HCT116 (cell line): ENCODE measurements at regions not wholly inside any gene's neighbourhood (a gene's known extent, or its start where the extent isn't known, plus 50 kb on each side); places are given as distances from the start of the nearest gene placed in this dataset.

ENCODE experiments used
- ATF3 ChIP-seq: IDR thresholded peaks from 2 replicates; pipeline ENCODE4 v1.6.1; 2012
- CTCF ChIP-seq, 3 experiments: fragments of 200-600 bp in 1 of 3; sonication (generic) in 1 of 3; IDR thresholded peaks in 2 of 3; conservative IDR thresholded peaks in 1 of 3; 2 replicates each; pipeline ENCODE4 v1.5.1; 2012 to 2017; ENCODE audit warnings: low read depth in 2 of 3, low read length in 2 of 3, antibody characterized with exemption in 1 of 3, borderline replicate concordance in 1 of 3, control low read depth in 1 of 3, mild to moderate bottlenecking in 1 of 3, mixed read lengths in 1 of 3, mixed run types in 1 of 3, moderate library complexity in 1 of 3; ENCODE audit not compliant: insufficient read depth in 1 of 3
- EZH2 ChIP-seq: fragments of 200-600 bp; sonication (generic); IDR thresholded peaks from 2 replicates; pipeline ENCODE4 v1.6.1; 2017; ENCODE audit warnings: antibody characterized with exemption, mixed run types
- EZH2phosphoT487 ChIP-seq: fragments of 200-600 bp; IDR thresholded peaks from 2 replicates; pipeline ENCODE4 v1.6.1; 2018; ENCODE audit warnings: antibody characterized with exemption, borderline replicate concordance
- JUND ChIP-seq: IDR thresholded peaks from 2 replicates; pipeline ENCODE4 v1.6.1; 2012
- MAX ChIP-seq: IDR thresholded peaks from 2 replicates; pipeline ENCODE4 v1.6.1; 2012
- POLR2A ChIP-seq: IDR thresholded peaks from 2 replicates; pipeline ENCODE4 v1.7.0; 2011; ENCODE audit warnings: borderline replicate concordance; ENCODE audit not compliant: insufficient read depth, insufficient read length; ENCODE audit errors: extremely low read depth
- POLR2AphosphoS5 ChIP-seq: IDR thresholded peaks from 2 replicates; pipeline ENCODE4 v1.6.1; 2011; ENCODE audit warnings: mild to moderate bottlenecking, low read depth, low read length, moderate library complexity
- REST ChIP-seq: IDR thresholded peaks from 2 replicates; pipeline ENCODE4 v1.6.1; 2012; ENCODE audit warnings: low read depth
- SIN3A ChIP-seq: IDR thresholded peaks from 2 replicates; pipeline ENCODE4 v1.6.1; 2012; ENCODE audit warnings: low read depth
- SP1 ChIP-seq: IDR thresholded peaks from 2 replicates; pipeline ENCODE4 v1.6.1; 2012; ENCODE audit warnings: low read depth
- TCF7L2 ChIP-seq: IDR thresholded peaks from 2 replicates; pipeline ENCODE4 v1.7.0; 2011; ENCODE audit warnings: borderline replicate concordance, inconsistent platforms; ENCODE audit not compliant: insufficient read depth, insufficient read length; ENCODE audit errors: extremely low read depth
- ZFX ChIP-seq: fragments of 450-650 bp; IDR thresholded peaks from 2 replicates; pipeline ENCODE4 v1.6.1; 2017
- ZNF274 ChIP-seq: fragments of 200-500 bp; sonication (Bioruptor generic); IDR thresholded peaks from 2 replicates; pipeline ENCODE4 v1.6.1; 2014; ENCODE audit warnings: mild to moderate bottlenecking, low read depth, low read length, inconsistent platforms

- TF ChIP-seq CTCF (IDR thresholded peaks at IDR 0.05 in 2 of 3, conservative IDR thresholded peaks at IDR 0.05 in 1 of 3; ENCODE audit: borderline replicate concordance in 1 of 3, insufficient read depth in 1 of 3, low read depth in 2 of 3, low read length in 2 of 3), result no peak
- no peak for TF ChIP-seq ZNF274
- TF ChIP-seq TCF7L2, result no peak
- TF ChIP-seq POLR2A, result no peak
- TF ChIP-seq POLR2AphosphoS5, result no peak
- TF ChIP-seq REST, result no peak
- TF ChIP-seq ZFX, result no peak
- no peak for TF ChIP-seq EZH2phosphoT487
- no peak for TF ChIP-seq EZH2
- no peak for TF ChIP-seq ATF3
- TF ChIP-seq SIN3A, result no peak
- no peak for TF ChIP-seq SP1
- TF ChIP-seq JUND, result no peak
- no peak for TF ChIP-seq MAX
These were observed 144.0 kb upstream of the PHACTR3 start for GRCh38 chr20:59460352-59460751.
